H1 (cell line): ENCODE measurements at regions not wholly inside any gene's neighbourhood (a gene's known extent, or its start where the extent isn't known, plus 50 kb on each side); places are given as distances from the start of the nearest gene placed in this dataset.

Source experiments
- CTCF ChIA-PET: fragments of 300-600 bp; sonication (Branson Sonifier 250); formaldehyde crosslinking; loops from one replicate; lab custom pipeline; 2021; ENCODE audit not compliant: partially characterized antibody; lab: Charles Lee
- POLR2A ChIA-PET: fragments of 300-600 bp; sonication (Branson Sonifier 250); formaldehyde crosslinking; loops from one replicate; lab custom pipeline; 2021; ENCODE audit warnings: inconsistent platforms; ENCODE audit not compliant: partially characterized antibody; lab: Charles Lee
- DNase-seq, 2 experiments: peaks; one replicate each; pipeline versions ENCODE4 v3.0.0 to v3.0.0-alpha.2; 2010 to 2022; ENCODE audit warnings: low spot score in 2 of 2, low read depth in 1 of 2, mixed read lengths in 1 of 2
- FAIRE-seq: peaks from 2 replicates; lab custom pipeline; 2011; peaks lifted over from hg19 to GRCh38; lab: Jason Lieb, UNC
- H2AFZ ChIP-seq: 2 replicates; pipeline ENCODE4 v1.8.1; 2012; ENCODE audit warnings: low read length, inconsistent platforms
- H2AK5ac ChIP-seq: 2 replicates; pipeline ENCODE4 v1.6.1; 2013; ENCODE audit warnings: low read depth, low read length
- H2BK120ac ChIP-seq: replicated peaks from 2 replicates; pipeline ENCODE3; 2013; ENCODE audit warnings: low read depth, low read length, inconsistent platforms
- H2BK12ac ChIP-seq: 2 replicates; pipeline ENCODE4 v1.6.1; 2013; ENCODE audit warnings: low read depth, low read length
- H2BK15ac ChIP-seq: 2 replicates; pipeline ENCODE4 v1.6.1; 2013; ENCODE audit warnings: low read length
- H2BK20ac ChIP-seq: 2 replicates; pipeline ENCODE4 v1.6.1; 2013; ENCODE audit warnings: low read length
- H2BK5ac ChIP-seq: 2 replicates; pipeline ENCODE4 v1.6.1; 2013; ENCODE audit warnings: low read depth, low read length
- H3K14ac ChIP-seq: 2 replicates; pipeline ENCODE4 v1.6.1; 2013; ENCODE audit warnings: inconsistent platforms; ENCODE audit not compliant: insufficient read length
- H3K18ac ChIP-seq: 2 replicates; pipeline ENCODE4 v1.6.1; 2013; ENCODE audit warnings: low read length; ENCODE audit errors: extremely low read depth
- H3K23ac ChIP-seq: 2 replicates; pipeline ENCODE4 v1.6.1; 2013; ENCODE audit warnings: inconsistent platforms; ENCODE audit not compliant: insufficient read length
- H3K23me2 ChIP-seq: 2 replicates; pipeline ENCODE4 v1.6.1; 2013; ENCODE audit warnings: low read depth, low read length
- H3K27ac ChIP-seq: 2 replicates; pipeline ENCODE4 v1.6.1; 2011; ENCODE audit warnings: low read depth, low read length, inconsistent platforms
- H3K27me3 ChIP-seq, 4 experiments: replicated peaks in 1 of 4; 1 replicate in 1 of 4; 2 replicates in 3 of 4; pipeline versions ENCODE4 v1.6.1 to v1.8.1; 2011 to 2013; ENCODE audit warnings: low read length in 3 of 4, mild to moderate bottlenecking in 3 of 4, inconsistent platforms in 2 of 4, mixed read lengths in 2 of 4, moderate library complexity in 1 of 4; ENCODE audit not compliant: control insufficient read depth in 3 of 4, insufficient read depth in 3 of 4; ENCODE audit errors: extremely low read depth in 1 of 4
- H3K36me3 ChIP-seq, 4 experiments: 2 replicates each; pipeline versions ENCODE4 v1.6.1 to v1.8.1; 2011 to 2013; ENCODE audit warnings: mild to moderate bottlenecking in 4 of 4, low read length in 3 of 4, moderate library complexity in 2 of 4, control low read depth in 1 of 4, inconsistent platforms in 1 of 4; ENCODE audit not compliant: insufficient read depth in 4 of 4, control insufficient read depth in 2 of 4
- H3K4ac ChIP-seq: replicated peaks from 2 replicates; pipeline ENCODE3; 2013; ENCODE audit warnings: low read length, low read depth, mixed read lengths, inconsistent platforms; ENCODE audit not compliant: insufficient read length
- H3K4me1 ChIP-seq, 4 experiments: replicated peaks in 1 of 4; 1 replicate in 1 of 4; 2 replicates in 3 of 4; pipeline versions ENCODE4 v1.6.1 to v1.8.1; 2011 to 2013; ENCODE audit warnings: low read length in 3 of 4, inconsistent platforms in 2 of 4, mixed read lengths in 1 of 4; ENCODE audit not compliant: insufficient read depth in 4 of 4, control insufficient read depth in 3 of 4
- H3K4me2 ChIP-seq, 2 experiments: 2 replicates each; pipeline versions ENCODE4 v1.6.1 to v1.8.1; 2011 to 2013; ENCODE audit warnings: low read depth in 2 of 2, low read length in 2 of 2, control low read depth in 1 of 2, inconsistent platforms in 1 of 2, mild to moderate bottlenecking in 1 of 2; ENCODE audit not compliant: insufficient read depth in 1 of 2
- H3K4me3 ChIP-seq, 4 experiments: fragments of 200-600, 300-600 bp in 1 of 4; sonication (generic), shearing (Covaris generic), sonication (Bioruptor Twin) in 1 of 4; 2 replicates each; pipeline versions ENCODE4 v1.5.1 to v1.8.1; 2011 to 2016; ENCODE audit warnings: low read length in 4 of 4, low read depth in 3 of 4, control low read depth in 2 of 4, inconsistent platforms in 2 of 4, mild to moderate bottlenecking in 2 of 4, mixed read lengths in 1 of 4, moderate library complexity in 1 of 4; ENCODE audit not compliant: insufficient read depth in 2 of 4; ENCODE audit errors: extremely low read depth in 1 of 4
- H3K56ac ChIP-seq: replicated peaks from 2 replicates; pipeline ENCODE3; 2013; ENCODE audit warnings: low read depth, mild to moderate bottlenecking, mixed read lengths, low read length, inconsistent platforms; ENCODE audit not compliant: insufficient read length
- H3K79me1 ChIP-seq: 2 replicates; pipeline ENCODE4 v1.6.1; 2013; ENCODE audit warnings: low read depth, low read length, control low read depth
- H3K79me2 ChIP-seq, 2 experiments: 2 replicates each; pipeline versions ENCODE4 v1.6.1 to v1.8.1; 2012 to 2013; ENCODE audit warnings: low read length in 2 of 2, mild to moderate bottlenecking in 2 of 2, inconsistent platforms in 1 of 2; ENCODE audit not compliant: insufficient read depth in 2 of 2, control insufficient read depth in 1 of 2
- H3K9ac ChIP-seq, 4 experiments: replicated peaks in 1 of 4; 1 replicate in 1 of 4; 2 replicates in 3 of 4; pipeline versions ENCODE4 v1.6.1 to v1.8.1; 2011 to 2013; ENCODE audit warnings: low read depth in 3 of 4, low read length in 3 of 4, control low read depth in 2 of 4, mild to moderate bottlenecking in 2 of 4, moderate library complexity in 2 of 4, inconsistent platforms in 1 of 4; ENCODE audit errors: extremely low read depth in 1 of 4
- H3K9me3 ChIP-seq, 2 experiments: 2 replicates each; pipeline versions ENCODE4 v1.6.1 to v1.8.1; 2012 to 2013; ENCODE audit warnings: mild to moderate bottlenecking in 2 of 2, moderate library complexity in 2 of 2, control low read depth in 1 of 2, inconsistent platforms in 1 of 2, low read depth in 1 of 2, low read length in 1 of 2, mixed read lengths in 1 of 2; ENCODE audit not compliant: insufficient read depth in 2 of 2
- H4K20me1 ChIP-seq, 2 experiments: replicated peaks in 1 of 2; 2 replicates each; pipeline versions ENCODE3 to v1.8.1; 2011 to 2013; ENCODE audit warnings: inconsistent platforms in 2 of 2, low read length in 2 of 2, mild to moderate bottlenecking in 1 of 2; ENCODE audit not compliant: insufficient read depth in 2 of 2, control insufficient read depth in 1 of 2
- H4K5ac ChIP-seq: 2 replicates; pipeline ENCODE4 v1.6.1; 2013; ENCODE audit warnings: low read length, low read depth, mixed read lengths, inconsistent platforms; ENCODE audit not compliant: insufficient read length
- H4K8ac ChIP-seq: 2 replicates; pipeline ENCODE4 v1.8.0; 2013; ENCODE audit warnings: mild to moderate bottlenecking, moderate library complexity, low read length, inconsistent platforms; ENCODE audit not compliant: insufficient read depth; ENCODE audit errors: extremely low read depth
- H4K91ac ChIP-seq: replicated peaks from 2 replicates; pipeline ENCODE3; 2013; ENCODE audit warnings: low read length, mixed read lengths, inconsistent platforms; ENCODE audit not compliant: insufficient read length
- ATF3 ChIP-seq: IDR thresholded peaks from 2 replicates; pipeline ENCODE4 v1.6.1; 2011; ENCODE audit warnings: low read depth, mild to moderate bottlenecking, low read length; ENCODE audit not compliant: insufficient read depth
- CEBPB ChIP-seq: IDR thresholded peaks from 2 replicates; pipeline ENCODE4 v1.6.1; 2012; ENCODE audit warnings: low read depth, low read length
- CHD1 ChIP-seq: IDR thresholded peaks from 2 replicates; pipeline ENCODE4 v1.6.1; 2012; ENCODE audit warnings: low read depth, low read length, improper control_type of control experiment
- GTF2F1 ChIP-seq: IDR thresholded peaks from 2 replicates; pipeline ENCODE4 v1.6.1; 2012; ENCODE audit warnings: low read depth, low read length, improper control_type of control experiment, borderline replicate concordance
- JUN ChIP-seq: IDR thresholded peaks from 2 replicates; pipeline ENCODE4 v1.6.1; 2011; ENCODE audit warnings: low read depth, mild to moderate bottlenecking, improper control_type of control experiment, low read length
- KDM1A ChIP-seq: fragments of 200-600, 300-600 bp; sonication (generic); IDR thresholded peaks from 2 replicates; pipeline ENCODE4 v1.7.1; 2016; ENCODE audit warnings: mild to moderate bottlenecking, low read length, borderline replicate concordance
- MAFK ChIP-seq: IDR thresholded peaks from 2 replicates; pipeline ENCODE4 v1.6.1; 2012; ENCODE audit warnings: low read depth, mild to moderate bottlenecking, improper control_type of control experiment, low read length
- NANOG ChIP-seq: IDR thresholded peaks from 2 replicates; pipeline ENCODE4 v1.6.1; 2011; ENCODE audit warnings: low read length, low read depth, mild to moderate bottlenecking, inconsistent platforms; ENCODE audit not compliant: insufficient read depth, poor library complexity, severe bottlenecking
- POU5F1 ChIP-seq: IDR thresholded peaks from 2 replicates; pipeline ENCODE4 v1.6.1; 2011; ENCODE audit warnings: low read depth, mild to moderate bottlenecking, low read length, moderate library complexity
- RBBP5 ChIP-seq: IDR thresholded peaks from 2 replicates; pipeline ENCODE4 v1.7.1; 2012; ENCODE audit warnings: low read depth, mild to moderate bottlenecking, inconsistent platforms, low read length, moderate library complexity, borderline replicate concordance
- RXRA ChIP-seq: IDR thresholded peaks from 2 replicates; pipeline ENCODE4 v1.6.1; 2011; ENCODE audit warnings: low read depth, mild to moderate bottlenecking, low read length, moderate library complexity; ENCODE audit not compliant: insufficient read depth
- SAP30 ChIP-seq: fragments of 300-600 bp; sonication (generic); IDR thresholded peaks from 2 replicates; pipeline ENCODE4 v1.7.1; 2012; ENCODE audit warnings: low read length, moderate library complexity, mild to moderate bottlenecking, inconsistent platforms; ENCODE audit not compliant: insufficient read depth, insufficient replicate concordance
- SIX5 ChIP-seq: IDR thresholded peaks from 2 replicates; pipeline ENCODE4 v1.6.1; 2011; ENCODE audit warnings: mild to moderate bottlenecking, low read depth, low read length
- TEAD4 ChIP-seq: IDR thresholded peaks from 2 replicates; pipeline ENCODE4 v1.6.1; 2012; ENCODE audit warnings: low read depth, low read length, inconsistent platforms, mixed read lengths
- YY1 ChIP-seq: IDR thresholded peaks from 2 replicates; pipeline ENCODE4 v1.6.1; 2011; ENCODE audit warnings: low read depth, mild to moderate bottlenecking, low read length
- WGBS, 2 experiments: shearing (Covaris generic) in 1 of 2; methylation state at CpG; one replicate each; pipeline versions ENCODE4 v1.1.6 to v1.1.7; 2013 to 2015; ENCODE audit warnings: low lambda C conversion rate in 2 of 2, mixed read lengths in 2 of 2, inconsistent platforms in 1 of 2, low coverage in 1 of 2, missing lambda C conversion rate in 1 of 2; ENCODE audit not compliant: insufficient replicate concordance in 2 of 2, insufficient coverage in 1 of 2, insufficient read length in 1 of 2; ENCODE audit errors: extremely low coverage in 1 of 2, missing lambda C conversion rate in 1 of 2; 5-methylcytosine and 5-hydroxymethylcytosine counted together

GRCh38 chr12:67152451-67152850, 116.7 kb upstream of the CAND1 start:
- Histone ChIP-seq H3K4me1 (no peaks in the 10 kb centered on the region), H3K36me3 (no peaks in the 10 kb centered on the region), H3K9ac (no peak overlapping the region), H2BK120ac (no peak overlapping the region), H3K79me2 (no peaks in the 10 kb centered on the region), H3K14ac (no peak overlapping the region), H2BK5ac (no peak overlapping the region), H3K23ac (no peak overlapping the region), H3K4me2 (no peak overlapping the region), H2AFZ (no peak overlapping the region), H4K91ac (no peak overlapping the region), H4K20me1 (no peaks in the 10 kb centered on the region), H4K8ac (no peak overlapping the region), H2BK15ac (no peak overlapping the region), H3K79me1 (no peaks in the 10 kb centered on the region), H3K23me2 (no peaks in the 10 kb centered on the region), H4K5ac (no peak overlapping the region), H3K9me3 (no peaks in the 10 kb centered on the region), H3K4ac (no peak overlapping the region), H3K56ac (no peak overlapping the region), H2BK12ac (no peak overlapping the region), H2AK5ac (no peak overlapping the region), H3K18ac (no peak overlapping the region), H3K27me3 (no peaks in the 10 kb centered on the region), H2BK20ac (no peak overlapping the region), H3K27ac (no peak overlapping the region), H3K4me3 (no peak overlapping the region)
- ChIA-PET CTCF (interaction anchor here (1.5 kb wide), 1 partner anchor 9 kb away, joined by 6 read pairs; no protein-coding TSS in a partner anchor), POLR2A (no interaction called here)
- 87% methylated on average over 2 of the region's 2 CpGs; no CpG with 5 or more reads in 1 of the 2 experiments for WGBS, 2 experiments
- DNase-seq (no peak), FAIRE-seq (no peak)
- TF ChIP-seq KDM1A = no peak
- no peak for TF ChIP-seq RBBP5
- no peak for TF ChIP-seq MAFK
- no peak for TF ChIP-seq POU5F1
- TF ChIP-seq RXRA = no peak
- no peak for TF ChIP-seq NANOG
- no peak for TF ChIP-seq SAP30
- TF ChIP-seq ATF3 = no peak
- no peak for TF ChIP-seq CEBPB
- no peak for TF ChIP-seq TEAD4
- TF ChIP-seq SIX5 = no peak
- no peak for TF ChIP-seq CHD1
- TF ChIP-seq JUN = no peak
- TF ChIP-seq GTF2F1 = no peak
- no peak for TF ChIP-seq YY1
